ENCODE measurements at regions not wholly inside any gene's neighbourhood (a gene's known extent, or its start where the extent isn't known, plus 50 kb on each side); places are given as distances from the start of the nearest gene placed in this dataset.

GRCh38 chr1:94637121-94637520 lies 95.6 kb upstream of the F3 start:
- Histone ChIP-seq H3K27ac (replicated peaks) (no peak overlapping the region), H3K27me3 (ENCODE audit: insufficient read depth, poor library complexity, severe bottlenecking) (no peaks in the 10 kb centered on the region), H3K4me3 (replicated peaks; ENCODE audit: insufficient read depth, low read length) (no peak overlapping the region)
- DNase-seq (ENCODE audit: low read depth in 1 of 2, low spot score in 1 of 2) = no peak
- TF ChIP-seq CTCF (IDR thresholded peaks at IDR 0.05; ENCODE audit: insufficient read depth, low read length) (no peak), GABPA (IDR thresholded peaks at IDR 0.05; ENCODE audit: low read depth) (no peak), REST (IDR thresholded peaks at IDR 0.05; ENCODE audit: insufficient replicate concordance, low read depth) (no peak), SPI1 (IDR thresholded peaks at IDR 0.05; ENCODE audit: borderline replicate concordance, low read depth) (no peak), POLR2AphosphoS5 (IDR thresholded peaks at IDR 0.05; ENCODE audit: low read depth) (no peak)

GRCh38 chr1:94636624-94637023 lies 95.1 kb upstream of the F3 start:
- DNase-seq (ENCODE audit: low read depth in 1 of 2, low spot score in 1 of 2) = no peak
- Histone ChIP-seq H3K27ac (replicated peaks) (no peak overlapping the region), H3K4me3 (replicated peaks; ENCODE audit: insufficient read depth, low read length) (no peak overlapping the region), H3K27me3 (ENCODE audit: insufficient read depth, poor library complexity, severe bottlenecking) (no peaks in the 10 kb centered on the region)
- TF ChIP-seq SPI1 (IDR thresholded peaks at IDR 0.05; ENCODE audit: borderline replicate concordance, low read depth) (no peak), REST (IDR thresholded peaks at IDR 0.05; ENCODE audit: insufficient replicate concordance, low read depth) (no peak), GABPA (IDR thresholded peaks at IDR 0.05; ENCODE audit: low read depth) (no peak), POLR2AphosphoS5 (IDR thresholded peaks at IDR 0.05; ENCODE audit: low read depth) (no peak), CTCF (IDR thresholded peaks at IDR 0.05; ENCODE audit: insufficient read depth, low read length) (no peak)

- no peak for DNase-seq (ENCODE audit: low read depth in 1 of 2, low spot score in 1 of 2)
- H3K4me3 ChIP-seq (replicated peaks; ENCODE audit: insufficient read depth, low read length) = no peak overlapping the region
- H3K27ac ChIP-seq (replicated peaks) = no peak overlapping the region
- TF ChIP-seq CTCF (IDR thresholded peaks at IDR 0.05; ENCODE audit: insufficient read depth, low read length) (no peak), GABPA (IDR thresholded peaks at IDR 0.05; ENCODE audit: low read depth) (no peak), POLR2AphosphoS5 (IDR thresholded peaks at IDR 0.05; ENCODE audit: low read depth) (no peak), SPI1 (IDR thresholded peaks at IDR 0.05; ENCODE audit: borderline replicate concordance, low read depth) (no peak), REST (IDR thresholded peaks at IDR 0.05; ENCODE audit: insufficient replicate concordance, low read depth) (no peak)
- no peaks in the 10 kb centered on the region for H3K27me3 ChIP-seq (ENCODE audit: insufficient read depth, poor library complexity, severe bottlenecking)
Observed at GRCh38 chr1:94636100-94636499, 94.5 kb upstream of the F3 start.
